CD4-positive, alpha-beta T cell treated with Interleukin-1 beta for 1 hour (primary cell): ENCODE measurements at regions not wholly inside any gene's neighbourhood (a gene's known extent, or its start where the extent isn't known, plus 50 kb on each side); places are given as distances from the start of the nearest gene placed in this dataset.
"Not testable (repeated sequence)": the region's sequence is repeated elsewhere in the genome, so short reads cannot be mapped to it uniquely, and the experiment has no call there.

Source experiments
- DNase-seq, 2 donors: peaks; one replicate each; pipeline ENCODE4 v3.0.0-alpha.2; 2020 to 2022

- DNase-seq = no peak
Observed at GRCh38 chrX:25442499-25442898, 426.7 kb upstream of the ARX start.

GRCh38 chrX:25433307-25433706, 417.5 kb upstream of the ARX start:
- no peak for DNase-seq

GRCh38 chrX:25432396-25432795, 416.6 kb upstream of the ARX start:
- no peak for DNase-seq

- no peak for DNase-seq
Observed at GRCh38 chrX:25427873-25428555, 412.2 kb upstream of the ARX start.

GRCh38 chrX:25404163-25404562, 388.4 kb upstream of the ARX start:
- not testable (repeated sequence) for DNase-seq

- no peak for DNase-seq
Observed at GRCh38 chrX:25389266-25389665, 373.5 kb upstream of the ARX start.

- DNase-seq = no peak
Observed at GRCh38 chrX:25383196-25383595, 367.4 kb upstream of the ARX start.

GRCh38 chrX:25356456-25356855, 340.7 kb upstream of the ARX start:
- no peak for DNase-seq

GRCh38 chrX:25344161-25344936, 328.6 kb upstream of the ARX start:
- no peak for DNase-seq

GRCh38 chrX:25343060-25343459, 327.3 kb upstream of the ARX start:
- DNase-seq = no peak

- no peak for DNase-seq
Observed at GRCh38 chrX:25337841-25338240, 322.1 kb upstream of the ARX start.

- no peak for DNase-seq
Observed at GRCh38 chrX:25300994-25301393, 285.2 kb upstream of the ARX start.

- no peak for DNase-seq
Observed at GRCh38 chrX:25296850-25297249, 281.1 kb upstream of the ARX start.

- no peak for DNase-seq
Observed at GRCh38 chrX:25295466-25295865, 279.7 kb upstream of the ARX start.

- no peak for DNase-seq
Observed at GRCh38 chrX:25290132-25290531, 274.4 kb upstream of the ARX start.

GRCh38 chrX:25288676-25289075, 272.9 kb upstream of the ARX start:
- no peak for DNase-seq

- no peak for DNase-seq
Observed at GRCh38 chrX:25287521-25287920, 271.8 kb upstream of the ARX start.

GRCh38 chrX:25285598-25285997, 269.8 kb upstream of the ARX start:
- no peak for DNase-seq

GRCh38 chrX:25279510-25279909, 263.7 kb upstream of the ARX start:
- DNase-seq = no peak

- DNase-seq = no peak
Observed at GRCh38 chrX:25278341-25278740, 262.6 kb upstream of the ARX start.

GRCh38 chrX:25277574-25277973, 261.8 kb upstream of the ARX start:
- no peak for DNase-seq

- no peak for DNase-seq
Observed at GRCh38 chrX:25275159-25275558, 259.4 kb upstream of the ARX start.

- DNase-seq = no peak
Observed at GRCh38 chrX:25241461-25241860, 225.7 kb upstream of the ARX start.

GRCh38 chrX:25226151-25226550, 210.4 kb upstream of the ARX start:
- no peak for DNase-seq

- DNase-seq = no peak
Observed at GRCh38 chrX:25219480-25219879, 203.7 kb upstream of the ARX start.
